ENCODE measurements at regions not wholly inside any gene's neighbourhood (a gene's known extent, or its start where the extent isn't known, plus 50 kb on each side); places are given as distances from the start of the nearest gene placed in this dataset.

- TF ChIP-seq, protein P1, sequence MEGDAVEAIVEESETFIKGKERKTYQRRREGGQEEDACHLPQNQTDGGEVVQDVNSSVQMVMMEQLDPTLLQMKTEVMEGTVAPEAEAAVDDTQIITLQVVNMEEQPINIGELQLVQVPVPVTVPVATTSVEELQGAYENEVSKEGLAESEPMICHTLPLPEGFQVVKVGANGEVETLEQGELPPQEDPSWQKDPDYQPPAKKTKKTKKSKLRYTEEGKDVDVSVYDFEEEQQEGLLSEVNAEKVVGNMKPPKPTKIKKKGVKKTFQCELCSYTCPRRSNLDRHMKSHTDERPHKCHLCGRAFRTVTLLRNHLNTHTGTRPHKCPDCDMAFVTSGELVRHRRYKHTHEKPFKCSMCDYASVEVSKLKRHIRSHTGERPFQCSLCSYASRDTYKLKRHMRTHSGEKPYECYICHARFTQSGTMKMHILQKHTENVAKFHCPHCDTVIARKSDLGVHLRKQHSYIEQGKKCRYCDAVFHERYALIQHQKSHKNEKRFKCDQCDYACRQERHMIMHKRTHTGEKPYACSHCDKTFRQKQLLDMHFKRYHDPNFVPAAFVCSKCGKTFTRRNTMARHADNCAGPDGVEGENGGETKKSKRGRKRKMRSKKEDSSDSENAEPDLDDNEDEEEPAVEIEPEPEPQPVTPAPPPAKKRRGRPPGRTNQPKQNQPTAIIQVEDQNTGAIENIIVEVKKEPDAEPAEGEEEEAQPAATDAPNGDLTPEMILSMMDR (IDR thresholded peaks at IDR 0.05) = no peak
- TF ChIP-seq, protein P2, sequence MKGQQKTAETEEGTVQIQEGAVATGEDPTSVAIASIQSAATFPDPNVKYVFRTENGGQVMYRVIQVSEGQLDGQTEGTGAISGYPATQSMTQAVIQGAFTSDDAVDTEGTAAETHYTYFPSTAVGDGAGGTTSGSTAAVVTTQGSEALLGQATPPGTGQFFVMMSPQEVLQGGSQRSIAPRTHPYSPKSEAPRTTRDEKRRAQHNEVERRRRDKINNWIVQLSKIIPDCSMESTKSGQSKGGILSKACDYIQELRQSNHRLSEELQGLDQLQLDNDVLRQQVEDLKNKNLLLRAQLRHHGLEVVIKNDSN (CRISPR knock-in tag; IDR thresholded peaks at IDR 0.05) = no peak
- TF ChIP-seq GRHL2 (CRISPR knock-in tag; IDR thresholded peaks at IDR 0.05; ENCODE audit: insufficient replicate concordance, severe bottlenecking) = no peak
- TF ChIP-seq, protein P3, sequence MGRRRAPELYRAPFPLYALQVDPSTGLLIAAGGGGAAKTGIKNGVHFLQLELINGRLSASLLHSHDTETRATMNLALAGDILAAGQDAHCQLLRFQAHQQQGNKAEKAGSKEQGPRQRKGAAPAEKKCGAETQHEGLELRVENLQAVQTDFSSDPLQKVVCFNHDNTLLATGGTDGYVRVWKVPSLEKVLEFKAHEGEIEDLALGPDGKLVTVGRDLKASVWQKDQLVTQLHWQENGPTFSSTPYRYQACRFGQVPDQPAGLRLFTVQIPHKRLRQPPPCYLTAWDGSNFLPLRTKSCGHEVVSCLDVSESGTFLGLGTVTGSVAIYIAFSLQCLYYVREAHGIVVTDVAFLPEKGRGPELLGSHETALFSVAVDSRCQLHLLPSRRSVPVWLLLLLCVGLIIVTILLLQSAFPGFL (CRISPR knock-in tag; IDR thresholded peaks at IDR 0.05; ENCODE audit: borderline replicate concordance) = no peak
Measured at GRCh38 chr12:125742413-125742812, 677.2 kb downstream of the AACS start.
